Gastroesophageal sphincter (tissue), 4 donors: ENCODE measurements at regions not wholly inside any gene's neighbourhood (a gene's known extent, or its start where the extent isn't known, plus 50 kb on each side); places are given as distances from the start of the nearest gene placed in this dataset.

Experiments used
- ATAC-seq: fragments of 150-250 bp; one replicate; pipeline ENCODE4 v1.9.1; 2016; ENCODE audit warnings: mild to moderate bottlenecking, moderate library complexity
- H3K27ac ChIP-seq, 4 donors: fragments of 200-600 bp; sonication (generic) in 3 of 4; 1 replicate in 3 of 4; 2 replicates in 1 of 4; pipeline ENCODE4 v1.5.1; 2016 to 2019
- H3K27me3 ChIP-seq: fragments of 200-600 bp; sonication (generic); one replicate; pipeline ENCODE4 v1.5.1; 2019
- H3K36me3 ChIP-seq, 2 donors: fragments of 200-600 bp; sonication (generic); one replicate each; pipeline ENCODE4 v1.5.1; 2019; ENCODE audit warnings: control low read depth in 1 of 2
- H3K4me1 ChIP-seq, 3 donors: fragments of 200-600 bp; sonication (generic); 1 replicate in 2 of 3; 2 replicates in 1 of 3; pipeline ENCODE4 v1.5.1; 2016 to 2019; ENCODE audit warnings: control low read depth in 2 of 3
- H3K4me3 ChIP-seq, 2 donors: fragments of 200-600 bp; sonication (generic); one replicate each; pipeline ENCODE4 v1.5.1; 2019; ENCODE audit warnings: mild to moderate bottlenecking in 1 of 2, moderate library complexity in 1 of 2
- H3K9me3 ChIP-seq, 3 donors: fragments of 200-600 bp; sonication (generic); one replicate each; pipeline ENCODE4 v1.5.1; 2017 to 2019; ENCODE audit warnings: control low read depth in 2 of 3
- CTCF ChIP-seq, 4 experiments: fragments of 200-600 bp in 2 of 4; fragments of 450-650 bp in 2 of 4; sonication (generic) in 1 of 4; IDR thresholded peaks; one replicate each; pipeline ENCODE4 v1.5.1; 2017 to 2019; ENCODE audit warnings: antibody characterized with exemption in 4 of 4, mild to moderate bottlenecking in 2 of 4, moderate library complexity in 2 of 4
- EP300 ChIP-seq: sonication (generic); formaldehyde crosslinking; IDR thresholded peaks from one replicate; pipeline ENCODE4 v1.6.1; 2017; ENCODE audit warnings: antibody characterized with exemption, mild to moderate bottlenecking
- POLR2A ChIP-seq, 2 donors: fragments of 450-650 bp; IDR thresholded peaks; one replicate each; pipeline ENCODE4 v1.6.1; 2017; ENCODE audit warnings: antibody characterized with exemption in 2 of 2, mild to moderate bottlenecking in 2 of 2, moderate library complexity in 1 of 2
- POLR2AphosphoS5 ChIP-seq: sonication (generic); formaldehyde crosslinking; IDR thresholded peaks from one replicate; pipeline ENCODE4 v1.6.1; 2017; ENCODE audit warnings: antibody characterized with exemption
- WGBS, 2 donors: methylation state at CpG; one replicate each; pipeline ENCODE4 v1.1.5; 2018; ENCODE audit warnings: low coverage in 1 of 2; 5-methylcytosine and 5-hydroxymethylcytosine counted together

DNA sequence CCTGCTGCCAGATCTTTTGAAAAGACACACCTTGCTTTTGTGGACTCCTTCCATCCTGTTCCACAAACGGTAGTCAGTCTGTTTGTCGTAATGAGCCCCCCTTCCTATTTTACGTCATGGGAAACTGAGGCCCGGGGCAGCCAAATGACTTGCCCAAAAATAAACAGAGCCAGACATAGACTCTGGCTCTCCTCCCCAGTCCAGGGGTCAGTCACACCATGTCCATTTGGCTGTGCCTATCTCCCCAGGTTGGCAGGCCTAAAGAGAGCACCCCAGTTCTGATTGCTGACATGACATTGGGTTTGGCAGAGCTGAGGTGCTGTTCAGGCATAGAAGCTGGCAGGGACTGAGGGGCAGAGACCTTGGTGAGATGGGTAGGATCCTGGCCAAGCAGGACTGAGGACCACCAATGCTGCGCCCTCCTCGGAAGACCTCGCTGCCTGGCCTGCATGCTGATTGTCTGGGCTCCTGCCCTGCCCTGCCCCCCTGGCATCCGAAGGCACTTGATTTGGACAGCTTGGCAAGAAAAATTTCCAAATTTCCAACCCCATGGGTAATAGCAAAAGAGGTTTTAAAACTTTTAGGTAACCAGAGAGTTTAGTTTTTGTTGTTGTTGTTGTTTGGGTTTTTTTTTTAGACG, 335.4 kb downstream of the DYSF start:
- Histone ChIP-seq H3K4me3 (no peak overlapping the region), H3K4me1 (no peaks in the 10 kb centered on the region), H3K9me3 (no peaks in the 10 kb centered on the region), H3K36me3 (no peaks in the 10 kb centered on the region), H3K27me3 (peaks cover 4% of the 10 kb centered on the region), H3K27ac (no peak overlapping the region)
- 83 to 86% methylated on average over 1 to 4 of the region's 9 CpGs for WGBS, 2 donors
- no peak for TF ChIP-seq POLR2AphosphoS5
- TF ChIP-seq EP300, result no peak
- TF ChIP-seq CTCF (IDR thresholded peaks at IDR 0.05), result no peak
- no peak for TF ChIP-seq POLR2A (IDR thresholded peaks at IDR 0.05)
- ATAC-seq, result no peak

GRCh38 chr2:71788186-71788525, 334.8 kb downstream of the DYSF start:
- 80% methylated on average over 1 of the region's 7 CpGs; no CpG with 5 or more reads in 1 of the 2 donors for WGBS, 2 donors
- no peaks in the 10 kb centered on the region for H3K36me3 ChIP-seq
- no peak overlapping the region for H3K4me3 ChIP-seq
- TF ChIP-seq EP300 (no peak), POLR2AphosphoS5 (no peak), POLR2A (IDR thresholded peaks at IDR 0.05) (no peak), CTCF (IDR thresholded peaks at IDR 0.05) (no peak)
- no peak overlapping the region for H3K27ac ChIP-seq
- H3K4me1 ChIP-seq, result no peaks in the 10 kb centered on the region
- ATAC-seq, result no peak
- peaks cover 4% of the 10 kb centered on the region for H3K27me3 ChIP-seq
- no peaks in the 10 kb centered on the region for H3K9me3 ChIP-seq

DNA sequence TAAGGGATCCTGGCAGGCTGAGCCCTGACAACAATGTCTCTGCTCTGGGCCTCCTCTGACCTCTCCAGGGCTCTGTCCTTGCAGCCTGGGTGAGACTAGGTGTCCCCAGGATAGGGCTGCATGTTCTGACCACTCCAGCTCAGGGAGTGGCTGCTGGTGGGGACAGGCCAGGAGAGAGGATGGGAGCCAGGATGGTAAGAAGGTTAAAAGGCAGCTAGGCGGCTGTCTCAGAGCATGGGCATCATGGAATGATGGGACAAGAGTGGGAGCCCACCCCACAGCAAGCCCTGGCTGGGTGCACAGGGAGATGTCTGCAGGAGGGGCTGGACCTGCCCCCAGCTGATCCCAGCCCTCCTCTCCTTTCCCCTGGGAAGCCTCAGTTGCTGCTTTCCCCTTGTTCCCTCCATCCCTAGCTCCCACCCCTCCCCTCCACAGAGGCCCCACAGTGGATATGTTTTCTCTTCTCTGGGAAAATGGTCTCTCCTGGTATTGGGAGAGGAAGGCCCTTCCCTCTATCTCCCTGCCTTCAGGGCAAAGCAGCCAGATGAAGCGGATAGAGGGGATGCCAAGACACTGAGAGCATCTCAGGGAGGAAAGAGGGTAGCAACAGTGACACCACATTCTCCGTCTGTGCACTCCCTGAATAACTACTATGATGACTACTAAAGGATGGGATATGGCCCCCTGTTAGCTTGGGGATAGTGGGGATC, 334.3 kb downstream of the DYSF start:
- Histone ChIP-seq H3K9me3 (no peaks in the 10 kb centered on the region), H3K27me3 (peaks cover 4% of the 10 kb centered on the region), H3K4me1 (no peaks in the 10 kb centered on the region), H3K4me3 (no peak overlapping the region), H3K27ac (no peak overlapping the region), H3K36me3 (no peaks in the 10 kb centered on the region)
- ATAC-seq, result no peak
- 80% methylated on average over 2 of the region's 3 CpGs; no CpG with 5 or more reads in 1 of the 2 donors for WGBS, 2 donors
- TF ChIP-seq CTCF (IDR thresholded peaks at IDR 0.05), result no peak
- TF ChIP-seq EP300, result no peak
- TF ChIP-seq POLR2AphosphoS5, result no peak
- TF ChIP-seq POLR2A (IDR thresholded peaks at IDR 0.05), result no peak

GRCh38 chr2:71787108-71787415, 333.7 kb downstream of the DYSF start:
- Histone ChIP-seq H3K27ac (no peak overlapping the region), H3K4me3 (no peak overlapping the region), H3K4me1 (no peaks in the 10 kb centered on the region), H3K27me3 (peaks cover 9% of the 10 kb centered on the region), H3K36me3 (no peaks in the 10 kb centered on the region), H3K9me3 (no peaks in the 10 kb centered on the region)
- TF ChIP-seq POLR2AphosphoS5 (no peak), CTCF (IDR thresholded peaks at IDR 0.05) (no peak), EP300 (no peak), POLR2A (IDR thresholded peaks at IDR 0.05) (no peak)
- no peak for ATAC-seq
- WGBS, 2 donors, result no CpG with 5 or more reads among the region's 4 CpGs
